NOMO-1 (cell line): ENCODE measurements at regions not wholly inside any gene's neighbourhood (a gene's known extent, or its start where the extent isn't known, plus 50 kb on each side); places are given as distances from the start of the nearest gene placed in this dataset.

Experiments
- DNase-seq, 2 experiments: peaks; one replicate each; lab custom pipeline; 2025; ENCODE audit not compliant: unreplicated experiment in 2 of 2; lab: John Stamatoyannopoulos, UW

GRCh38 chr1:30147188-30147587 lies 576.2 kb downstream of the MATN1 start:
- no peak for DNase-seq

GRCh38 chr1:30146448-30146847 lies 576.9 kb downstream of the MATN1 start:
- no peak for DNase-seq

- DNase-seq = no peak
Measured at GRCh38 chr1:30145723-30146303, 577.6 kb downstream of the MATN1 start.

DNA sequence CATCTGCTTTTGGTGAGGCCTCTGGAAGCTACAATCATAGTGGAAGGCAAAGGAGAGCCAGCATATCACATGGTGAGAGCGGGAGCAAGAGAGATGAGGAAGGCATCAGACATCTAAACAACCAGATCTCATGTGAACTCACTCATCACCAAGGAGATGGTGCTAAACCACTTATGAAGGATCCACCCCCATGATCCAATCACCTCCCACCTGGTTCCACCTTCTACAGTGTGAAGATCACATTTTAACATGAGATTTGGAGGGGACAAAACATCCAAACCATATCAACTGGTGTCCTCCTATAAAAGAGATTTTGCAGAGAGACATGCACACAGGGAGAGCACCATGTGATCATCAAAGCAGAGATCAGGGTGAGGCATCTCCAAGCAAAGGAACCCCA lies 578.6 kb downstream of the MATN1 start:
- no peak for DNase-seq

DNA sequence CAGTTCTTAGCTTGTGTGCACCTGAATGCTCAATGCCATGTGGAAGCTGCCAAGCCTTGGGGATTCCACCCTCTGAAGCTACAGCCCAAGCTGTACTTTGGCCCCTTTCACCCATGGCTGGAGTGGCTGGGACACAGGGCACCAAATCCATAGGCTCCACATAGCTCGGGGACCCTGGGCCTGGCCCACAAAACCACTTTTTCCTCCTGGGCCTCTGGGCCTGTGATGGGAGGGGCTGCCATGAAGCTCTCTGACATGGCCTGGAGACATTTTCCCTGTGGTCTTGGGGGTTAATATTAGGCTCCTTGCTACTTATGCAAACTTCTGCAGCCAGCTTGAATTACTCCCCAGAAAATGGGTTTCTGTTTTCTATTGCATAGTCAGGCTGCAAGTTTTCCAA lies 579.9 kb downstream of the MATN1 start:
- no peak for DNase-seq

DNA sequence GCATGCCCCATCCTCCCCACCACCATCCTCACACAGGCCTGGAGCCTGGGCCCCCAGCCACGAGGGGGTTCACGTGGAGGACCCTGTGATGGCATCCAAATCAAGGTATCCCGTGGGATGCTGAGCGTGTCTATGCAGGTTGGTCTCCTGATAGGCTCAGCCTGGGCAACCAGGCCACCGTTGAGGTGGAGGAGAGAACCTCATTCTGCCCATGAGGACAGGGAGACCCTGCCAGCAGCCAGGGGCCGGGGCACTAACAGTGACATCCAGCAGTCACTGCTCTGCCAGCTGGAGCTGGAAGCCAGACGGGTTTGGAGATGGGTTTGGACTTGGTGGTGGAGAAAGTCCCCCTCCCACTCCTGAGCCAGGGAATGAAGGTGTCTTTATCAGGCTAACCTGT lies 582.8 kb downstream of the MATN1 start:
- no peak for DNase-seq

DNA sequence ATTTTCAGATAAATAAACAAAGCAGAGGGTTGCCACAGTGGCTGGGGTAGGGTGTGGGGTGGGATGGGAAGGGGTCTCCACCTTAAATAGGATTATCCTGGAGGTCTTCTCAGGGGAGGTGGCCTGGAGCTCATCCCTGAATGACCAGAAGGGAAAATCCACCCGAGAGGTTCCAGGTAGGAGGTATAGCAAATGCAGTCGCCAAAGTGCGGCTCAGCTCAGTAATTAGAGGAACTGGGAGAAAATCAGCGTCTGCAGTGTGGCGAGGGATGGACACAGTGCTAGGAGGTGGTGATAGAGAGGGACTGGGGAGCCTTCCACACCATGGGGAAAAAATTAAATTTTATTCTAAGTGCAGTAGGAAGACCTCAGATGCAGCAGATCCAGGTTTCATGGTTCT lies 584.5 kb downstream of the MATN1 start:
- no peak for DNase-seq

DNA sequence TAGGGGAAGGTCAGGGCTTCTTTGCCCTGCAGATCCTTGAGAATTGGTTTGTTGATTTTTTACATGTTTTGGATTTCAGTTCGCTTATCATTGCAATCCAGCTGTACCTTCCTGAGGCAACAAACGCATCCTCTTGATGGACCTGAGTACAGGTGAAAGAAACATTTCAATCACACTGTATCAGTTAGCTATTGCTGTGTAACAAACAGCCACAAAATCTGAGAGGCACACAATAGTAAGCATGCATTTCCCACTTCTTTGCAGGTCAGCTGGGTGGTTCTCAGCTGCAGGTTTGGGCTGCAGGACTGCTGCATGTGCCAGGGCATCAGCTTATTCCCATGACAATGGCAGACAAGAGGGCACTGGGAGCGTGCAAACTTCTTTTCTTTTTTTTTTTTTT lies 586.4 kb downstream of the MATN1 start:
- DNase-seq = no peak

DNA sequence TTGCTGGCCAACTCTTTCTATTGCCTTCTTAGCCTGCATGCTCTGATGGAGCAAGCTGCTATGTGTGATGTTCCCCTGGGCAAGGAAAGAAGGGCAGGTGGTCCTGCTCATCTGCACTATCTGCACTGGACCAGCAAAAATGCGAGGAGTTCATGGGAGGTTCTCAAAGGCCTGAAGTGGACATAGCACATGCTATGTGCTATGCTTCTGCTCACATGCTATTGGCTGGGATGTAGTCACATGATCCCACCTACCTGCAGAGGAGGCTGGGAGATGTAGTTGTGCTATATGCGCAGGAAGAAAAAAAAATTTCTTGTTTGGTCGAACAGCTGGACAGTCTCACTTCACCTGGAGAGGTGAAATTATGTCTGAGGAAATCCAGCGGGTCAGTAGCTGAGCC lies 587.7 kb downstream of the MATN1 start:
- DNase-seq = no peak

GRCh38 chr1:30134466-30135217 lies 588.7 kb downstream of the MATN1 start:
- DNase-seq = no peak

GRCh38 chr1:30133414-30134055 lies 589.9 kb downstream of the MATN1 start:
- no peak for DNase-seq

DNA sequence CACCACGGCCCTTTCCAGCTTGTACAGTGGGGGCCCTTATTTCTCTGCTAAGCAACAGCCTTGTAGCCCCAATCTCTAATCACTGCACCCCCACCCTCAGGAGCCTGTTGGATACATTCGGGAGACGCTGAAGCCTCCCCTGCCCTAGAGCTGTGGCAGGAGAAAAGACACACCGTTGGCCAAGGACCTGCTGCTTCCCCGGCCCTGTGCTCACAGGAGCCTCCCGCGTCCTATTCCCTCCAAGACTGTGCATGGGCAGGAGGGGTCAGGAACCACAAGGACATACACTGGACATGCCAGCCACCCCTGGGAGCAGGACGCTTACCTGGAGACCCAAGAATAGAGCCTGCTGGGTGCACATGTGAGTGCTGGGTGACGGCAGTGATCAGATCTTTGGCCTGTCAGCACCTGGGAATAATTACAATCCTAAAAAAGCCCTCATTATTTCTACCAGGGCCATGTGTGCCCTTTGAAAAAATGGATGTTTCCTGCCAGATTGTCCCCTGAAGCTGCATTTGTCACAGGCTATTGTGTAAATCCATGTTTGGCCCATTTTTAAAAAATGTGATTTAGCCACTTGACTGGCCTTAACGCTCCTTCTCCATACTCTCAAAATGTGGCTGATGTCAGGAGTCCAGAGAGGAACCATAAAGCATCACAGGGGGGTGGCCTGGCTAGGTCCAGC lies 590.6 kb downstream of the MATN1 start:
- DNase-seq = no peak

- DNase-seq = peak; percentile 69 to 88
Measured at GRCh38 chr1:30130566-30130965, 592.8 kb downstream of the MATN1 start.

DNA sequence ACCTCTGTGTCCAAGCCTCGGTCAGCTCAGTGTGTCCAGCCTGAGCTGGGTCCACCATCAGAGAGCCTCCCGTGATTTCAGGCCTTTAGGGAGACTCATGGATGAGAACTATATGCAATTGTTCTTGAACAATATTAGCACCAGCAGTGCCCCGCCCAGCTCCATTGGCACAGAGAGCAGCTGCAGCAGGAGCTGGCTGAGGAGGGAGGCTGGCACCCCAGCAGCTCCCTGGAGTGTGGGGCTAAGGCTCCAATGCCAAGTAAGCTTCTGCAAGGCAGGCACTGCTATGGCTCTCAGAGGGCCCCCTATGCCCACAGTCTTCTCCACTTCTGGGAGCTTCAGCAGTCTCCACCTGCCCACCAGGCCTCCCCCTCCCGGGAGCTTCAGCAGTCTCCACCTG lies 593.3 kb downstream of the MATN1 start:
- DNase-seq = peak; percentile 29 to 36

GRCh38 chr1:30129421-30130055 lies 593.8 kb downstream of the MATN1 start:
- DNase-seq = no peak

GRCh38 chr1:30129001-30129408 lies 594.4 kb downstream of the MATN1 start:
- no peak for DNase-seq

DNA sequence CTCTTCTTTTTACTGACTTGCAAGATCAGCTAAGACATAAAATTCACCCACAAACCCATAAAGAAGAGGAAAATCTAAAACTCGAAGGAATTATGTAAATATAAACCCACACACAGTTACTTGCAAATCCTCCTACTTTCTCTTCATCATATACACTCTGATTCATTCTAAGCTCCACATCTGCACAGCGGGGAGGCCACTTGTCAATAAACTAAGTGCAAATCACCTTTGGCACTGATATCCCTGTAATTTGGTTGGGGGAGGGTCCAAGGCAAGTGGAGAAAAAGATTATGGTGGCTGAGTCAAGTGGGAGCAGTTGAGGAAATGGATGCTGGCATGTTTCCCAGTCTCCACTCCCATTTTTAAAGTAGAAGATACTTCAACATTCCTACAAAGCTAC lies 596.5 kb downstream of the MATN1 start:
- DNase-seq = no peak

GRCh38 chr1:30125821-30126170 lies 597.6 kb downstream of the MATN1 start:
- no peak for DNase-seq

DNA sequence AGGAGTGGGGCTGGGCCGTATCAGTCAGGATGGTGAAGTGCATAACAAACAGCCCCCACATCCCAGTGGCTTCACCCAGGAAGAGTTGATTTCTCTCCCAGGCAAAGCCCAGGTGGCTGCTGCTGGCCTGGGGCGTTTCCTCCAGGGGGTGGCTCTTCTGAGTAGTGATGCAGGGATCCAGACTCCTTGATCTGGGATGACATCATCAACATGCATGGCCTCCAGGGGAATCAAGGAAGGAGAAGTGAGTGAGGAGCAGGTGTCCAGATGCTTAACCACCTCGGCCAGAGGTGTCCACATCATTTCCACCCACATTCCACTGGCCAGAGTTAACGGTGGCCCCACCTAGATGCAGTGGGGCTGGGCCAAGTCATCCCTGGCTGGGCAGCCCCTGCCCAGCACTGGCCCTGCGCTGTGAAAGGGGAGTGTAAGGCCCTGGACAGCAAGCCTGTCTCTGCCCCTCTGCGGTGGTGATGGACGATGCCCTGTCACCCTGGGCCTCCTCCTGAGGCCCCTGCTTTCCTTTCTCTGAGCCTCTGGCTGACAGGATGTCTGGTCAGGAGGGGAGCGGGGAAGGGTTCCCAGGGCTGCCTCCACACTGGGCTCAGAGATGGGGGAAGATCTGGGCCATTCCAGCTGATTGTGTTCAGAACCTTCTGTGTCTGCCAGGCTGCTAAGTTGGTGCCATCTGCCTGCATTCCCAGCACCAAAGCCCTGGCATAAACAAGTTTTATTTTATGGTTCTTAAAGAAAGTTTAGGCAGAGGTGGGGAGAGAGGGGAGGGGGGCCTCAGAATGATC lies 598.2 kb downstream of the MATN1 start:
- no peak for DNase-seq

DNA sequence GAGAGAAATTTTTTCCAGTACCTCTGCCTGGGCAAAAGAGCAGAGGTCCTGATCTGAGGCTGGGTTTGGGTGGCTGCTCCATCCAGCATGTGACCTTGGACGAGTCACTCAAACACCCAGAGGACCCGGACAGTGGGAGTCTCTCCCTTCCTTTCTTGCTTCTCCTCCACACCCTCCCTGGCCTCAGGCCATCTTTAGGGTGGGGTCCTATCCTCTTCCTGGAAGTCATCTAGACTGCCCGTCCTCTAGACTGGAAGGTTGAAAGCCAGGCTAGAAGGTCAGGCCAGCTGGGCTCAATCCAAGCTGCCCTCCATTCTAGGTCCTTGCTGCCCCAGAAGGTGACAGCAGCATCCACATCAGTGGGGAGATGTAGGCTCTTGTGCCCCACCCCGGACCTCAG lies 599.5 kb downstream of the MATN1 start:
- no peak for DNase-seq
